PC-9 (cell line): ENCODE measurements at regions not wholly inside any gene's neighbourhood (a gene's known extent, or its start where the extent isn't known, plus 50 kb on each side); places are given as distances from the start of the nearest gene placed in this dataset.

ENCODE experiments used
- CTCF ChIP-seq: fragments of 200-600 bp; sonication (generic); conservative IDR thresholded peaks from 2 replicates; pipeline ENCODE4 v1.6.1; 2017; ENCODE audit warnings: mixed run types, antibody characterized with exemption, mild to moderate bottlenecking, moderate library complexity
- EZH2 ChIP-seq: fragments of 200-600 bp; sonication (generic); IDR thresholded peaks from 2 replicates; pipeline ENCODE4 v1.8.0; 2017; ENCODE audit warnings: antibody characterized with exemption, low read depth

- no peak for TF ChIP-seq CTCF
- TF ChIP-seq EZH2 = no peak
These were observed 74.2 kb upstream of the GAP43 start for GRCh38 chr3:115549071-115549470.
